WTC11 (cell line): ENCODE measurements at regions not wholly inside any gene's neighbourhood (a gene's known extent, or its start where the extent isn't known, plus 50 kb on each side); places are given as distances from the start of the nearest gene placed in this dataset.

Experiments used
- ATAC-seq: fragments of 200-7000 bp; cut with Tn5 transposase; 2 replicates; pipeline ENCODE4 v1.10.0; 2021; ENCODE audit warnings: mild to moderate bottlenecking, moderate library complexity
- CTCF ChIA-PET: fragments of 300-600 bp; sonication (Branson Sonifier 250); formaldehyde crosslinking; loops from one replicate; lab custom pipeline; 2021; ENCODE audit warnings: antibody characterized with exemption; lab: Charles Lee
- POLR2A ChIA-PET: fragments of 350-600 bp; sonication (Branson Sonifier 250); formaldehyde crosslinking; loops from one replicate; lab custom pipeline; 2021; ENCODE audit warnings: antibody characterized with exemption; lab: Charles Lee
- DNase-seq: peaks from one replicate; pipeline ENCODE4 v3.0.0; 2021; ENCODE audit warnings: low spot score
- H3K27ac Mint-ChIP-seq: 2 replicates; pipeline ENCODE4 v1.8.0; 2021; ENCODE audit warnings: mixed read lengths
- H3K27me3 Mint-ChIP-seq: 2 replicates; pipeline ENCODE4 v1.8.0; 2021; ENCODE audit warnings: low read depth, mild to moderate bottlenecking, moderate library complexity, mixed read lengths
- H3K36me3 Mint-ChIP-seq: 2 replicates; pipeline ENCODE4 v1.8.0; 2021; ENCODE audit warnings: mixed read lengths
- H3K4me1 Mint-ChIP-seq: 2 replicates; pipeline ENCODE4 v1.8.0; 2022; ENCODE audit warnings: mixed read lengths
- H3K4me3 Mint-ChIP-seq: 2 replicates; pipeline ENCODE4 v1.8.0; 2021; ENCODE audit warnings: mild to moderate bottlenecking, moderate library complexity, mixed read lengths
- H3K9me3 Mint-ChIP-seq: 2 replicates; pipeline ENCODE4 v1.8.0; 2021; ENCODE audit warnings: mixed read lengths
- ATF2 ChIP-seq: sonication (generic); formaldehyde crosslinking; IDR thresholded peaks from 2 replicates; pipeline ENCODE4 v1.8.1; 2022; ENCODE audit warnings: low read depth, missing genetic modification reagents, borderline replicate concordance
- CTCF ChIP-seq: fragments of 200-600 bp; IDR thresholded peaks from 2 replicates; pipeline ENCODE4 v1.8.0; 2022; ENCODE audit warnings: antibody characterized with exemption
- FOXP1 ChIP-seq: sonication (generic); formaldehyde crosslinking; IDR thresholded peaks from 2 replicates; pipeline ENCODE4 v1.8.0; 2022; ENCODE audit warnings: missing genetic modification reagents, mild to moderate bottlenecking, moderate library complexity, borderline replicate concordance
- IRF2 ChIP-seq: sonication (generic); formaldehyde crosslinking; IDR thresholded peaks from 2 replicates; pipeline ENCODE4 v1.8.0; 2022; ENCODE audit warnings: low read depth, missing genetic modification reagents, borderline replicate concordance
- JAZF1 ChIP-seq: fragments of 250-450 bp; sonication (Bioruptor Pico); IDR thresholded peaks from 2 replicates; pipeline ENCODE4 v1.9.0; 2021; ENCODE audit warnings: moderate library complexity, mild to moderate bottlenecking, inconsistent platforms
- JUN ChIP-seq: sonication (generic); formaldehyde crosslinking; IDR thresholded peaks from 2 replicates; pipeline ENCODE4 v1.8.0; 2023; ENCODE audit warnings: mild to moderate bottlenecking, missing genetic modification reagents
- MAX ChIP-seq: sonication (generic); formaldehyde crosslinking; IDR thresholded peaks from 2 replicates; pipeline ENCODE4 v1.8.0; 2022; ENCODE audit warnings: mild to moderate bottlenecking, missing genetic modification reagents
- MLX ChIP-seq: sonication (generic); formaldehyde crosslinking; IDR thresholded peaks from 2 replicates; pipeline ENCODE4 v1.8.1; 2023; ENCODE audit warnings: mild to moderate bottlenecking, missing genetic modification reagents, moderate library complexity
- MYBL2 ChIP-seq: sonication (generic); formaldehyde crosslinking; IDR thresholded peaks from 2 replicates; pipeline ENCODE4 v1.8.1; 2023; ENCODE audit warnings: mild to moderate bottlenecking, moderate library complexity, missing genetic modification reagents
- PRDM15 ChIP-seq: sonication (generic); formaldehyde crosslinking; IDR thresholded peaks from 2 replicates; pipeline ENCODE4 v1.8.0; 2022; ENCODE audit warnings: missing genetic modification reagents
- ZNF219 ChIP-seq: sonication (generic); formaldehyde crosslinking; IDR thresholded peaks from 2 replicates; pipeline ENCODE4 v1.8.0; 2023; ENCODE audit warnings: missing genetic modification reagents, mild to moderate bottlenecking, borderline replicate concordance
- ZNF425 ChIP-seq: fragments of 250-450 bp; sonication (Bioruptor Pico); conservative IDR thresholded peaks from 2 replicates; pipeline ENCODE4 v1.9.0; 2021; ENCODE audit warnings: mild to moderate bottlenecking
- ZSCAN18 ChIP-seq: fragments of 250-450 bp; sonication (Bioruptor Pico); IDR thresholded peaks from 2 replicates; pipeline ENCODE4 v2.1.2; 2022; ENCODE audit warnings: mild to moderate bottlenecking, moderate library complexity

GRCh38 chr18:68568364-68569155 is 146.3 kb downstream of the TMX3 start (continued):
- no peak for TF ChIP-seq IRF2 (CRISPR knock-in tag)
- no peak for TF ChIP-seq MYBL2 (CRISPR knock-in tag)

GRCh38 chr18:68566991-68567390 is 147.9 kb downstream of the TMX3 start:
- ChIA-PET CTCF (no interaction called here), POLR2A (no interaction called here)
- Mint-ChIP-seq H3K4me1 (peaks cover 56% of the 10 kb centered on the region), H3K4me3 (no peak overlapping the region), H3K36me3 (peaks cover 9% of the 10 kb centered on the region), H3K27me3 (no peaks in the 10 kb centered on the region), H3K27ac (no peak overlapping the region), H3K9me3 (peaks cover 17% of the 10 kb centered on the region)
- DNase-seq, result no peak
- ATAC-seq, result no peak
- TF ChIP-seq MLX (CRISPR knock-in tag) (no peak), CTCF (no peak), MAX (CRISPR knock-in tag) (no peak), ZSCAN18 (CRISPR knock-in tag) (no peak), PRDM15 (CRISPR knock-in tag) (no peak), JUN (CRISPR knock-in tag) (no peak), FOXP1 (CRISPR knock-in tag) (no peak), ZNF219 (CRISPR knock-in tag) (no peak)

GRCh38 chr18:68564961-68565360 is 149.9 kb downstream of the TMX3 start:
- H3K4me3 Mint-ChIP-seq, result no peak overlapping the region
- peaks cover 51% of the 10 kb centered on the region for H3K4me1 Mint-ChIP-seq
- H3K27ac Mint-ChIP-seq, result peak overlapping the region; percentile 88
- no peaks in the 10 kb centered on the region for H3K27me3 Mint-ChIP-seq
- peak; percentile 28 for ATAC-seq
- no peak for DNase-seq
- TF ChIP-seq ATF2 (CRISPR knock-in tag) (no peak), ZNF425 (CRISPR knock-in tag) (no peak), JAZF1 (CRISPR knock-in tag) (no peak)
- ChIA-PET POLR2A (no interaction called here), CTCF (no interaction called here)
- peaks cover under 1% of the 10 kb centered on the region for H3K9me3 Mint-ChIP-seq
- H3K36me3 Mint-ChIP-seq, result no peaks in the 10 kb centered on the region; the same call in 1 of the 2 replicates
